KOPT-K1 (cell line): ENCODE measurements at regions not wholly inside any gene's neighbourhood (a gene's known extent, or its start where the extent isn't known, plus 50 kb on each side); places are given as distances from the start of the nearest gene placed in this dataset.
"Not testable (repeated sequence)": the region's sequence is repeated elsewhere in the genome, so short reads cannot be mapped to it uniquely, and the experiment has no call there.

ENCODE experiments used
- H3K27ac ChIP-seq: fragments of 200-600 bp; sonication (generic); 2 replicates; pipeline ENCODE4 v1.5.1; 2016; ENCODE audit warnings: antibody characterized with exemption, mild to moderate bottlenecking, low read depth, low read length; ENCODE audit not compliant: poor library complexity, severe bottlenecking
- H3K36me3 ChIP-seq: fragments of 200-600 bp; sonication (generic); 2 replicates; pipeline ENCODE4 v1.5.1; 2017; ENCODE audit warnings: antibody characterized with exemption, mild to moderate bottlenecking, low read length, moderate library complexity; ENCODE audit not compliant: insufficient read depth
- H3K9me3 ChIP-seq: fragments of 200-600 bp; sonication (generic); 2 replicates; pipeline ENCODE4 v1.5.1; 2017; ENCODE audit warnings: antibody characterized with exemption, low read length, mild to moderate bottlenecking; ENCODE audit not compliant: insufficient read depth, poor library complexity, severe bottlenecking

- no peak overlapping the region for H3K27ac ChIP-seq
- H3K9me3 ChIP-seq: no peaks in the 10 kb centered on the region
- no peaks in the 10 kb centered on the region for H3K36me3 ChIP-seq
Observed at GRCh38 chrX:113300580-113300979, 459.9 kb upstream of the AMOT start.

- H3K36me3 ChIP-seq: no peaks in the 10 kb centered on the region
- no peak overlapping the region for H3K27ac ChIP-seq
- no peaks in the 10 kb centered on the region for H3K9me3 ChIP-seq
Observed at GRCh38 chrX:113297437-113297836, 456.8 kb upstream of the AMOT start.

GRCh38 chrX:113289503-113289902, 448.9 kb upstream of the AMOT start:
- Histone ChIP-seq H3K36me3 (no peaks in the 10 kb centered on the region), H3K27ac (no peak overlapping the region), H3K9me3 (no peaks in the 10 kb centered on the region)

GRCh38 chrX:113287761-113288160, 447.1 kb upstream of the AMOT start:
- H3K36me3 ChIP-seq: no peaks in the 10 kb centered on the region
- H3K9me3 ChIP-seq: no peaks in the 10 kb centered on the region
- no peak overlapping the region for H3K27ac ChIP-seq

- H3K9me3 ChIP-seq: no peaks in the 10 kb centered on the region
- no peaks in the 10 kb centered on the region for H3K36me3 ChIP-seq
- peak overlapping the region; percentile 99 for H3K27ac ChIP-seq
Observed at GRCh38 chrX:113275804-113276203, 435.2 kb upstream of the AMOT start.

- Histone ChIP-seq H3K27ac (peak overlapping the region; percentile 99), H3K36me3 (no peaks in the 10 kb centered on the region), H3K9me3 (no peaks in the 10 kb centered on the region)
Observed at GRCh38 chrX:113274791-113275190, 434.2 kb upstream of the AMOT start.

DNA sequence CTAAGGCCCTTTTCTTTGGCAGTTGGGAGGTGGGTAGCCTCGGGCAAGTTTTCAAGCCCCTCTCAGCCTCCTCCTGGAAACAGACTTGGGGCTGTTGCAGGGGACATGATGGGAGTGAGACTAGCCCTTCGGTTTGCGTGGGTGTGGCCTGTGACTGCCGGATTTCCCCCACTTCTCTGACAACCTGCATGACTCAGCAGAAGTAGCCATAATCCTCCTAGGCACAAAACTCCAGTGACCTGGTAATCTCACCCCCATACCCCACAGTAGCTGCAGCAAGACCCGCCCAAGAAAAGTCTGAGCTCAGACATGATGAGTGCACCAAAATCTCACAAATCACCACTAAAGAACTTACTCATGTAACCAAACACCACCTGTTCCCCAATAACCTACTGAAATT, 433.7 kb upstream of the AMOT start:
- Histone ChIP-seq H3K9me3 (no peaks in the 10 kb centered on the region), H3K27ac (peak overlapping the region; percentile 99)

DNA sequence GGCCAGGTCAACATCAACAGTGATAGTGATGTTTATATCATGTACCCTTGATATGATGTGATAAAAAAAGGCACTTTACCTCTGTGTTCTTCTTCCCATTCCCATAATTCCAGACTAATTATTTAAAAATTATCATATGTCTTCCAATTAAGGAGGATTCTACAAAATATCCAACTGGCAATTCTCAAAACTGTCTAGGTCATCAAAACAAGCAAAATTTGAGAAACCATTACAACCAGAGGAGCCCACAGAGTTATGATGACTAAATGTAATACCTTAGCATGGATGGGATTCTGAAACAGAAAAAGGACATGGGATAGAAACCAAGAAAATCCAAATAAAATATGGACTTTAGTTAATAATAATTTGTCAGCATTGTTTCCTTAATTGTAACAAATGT, 428.6 kb upstream of the AMOT start:
- Histone ChIP-seq H3K27ac (no peak overlapping the region), H3K9me3 (no peaks in the 10 kb centered on the region), H3K36me3 (no peaks in the 10 kb centered on the region)

More for the DNA sequence above, 433.7 kb upstream of the AMOT start:
- no peaks in the 10 kb centered on the region for H3K36me3 ChIP-seq

- no peaks in the 10 kb centered on the region for H3K36me3 ChIP-seq
- no peak overlapping the region for H3K27ac ChIP-seq
- no peaks in the 10 kb centered on the region for H3K9me3 ChIP-seq
Observed at GRCh38 chrX:113260474-113260873, 419.8 kb upstream of the AMOT start.

- Histone ChIP-seq H3K9me3 (no peaks in the 10 kb centered on the region), H3K27ac (no peak overlapping the region), H3K36me3 (no peaks in the 10 kb centered on the region)
Observed at GRCh38 chrX:113222305-113222704, 381.7 kb upstream of the AMOT start.

DNA sequence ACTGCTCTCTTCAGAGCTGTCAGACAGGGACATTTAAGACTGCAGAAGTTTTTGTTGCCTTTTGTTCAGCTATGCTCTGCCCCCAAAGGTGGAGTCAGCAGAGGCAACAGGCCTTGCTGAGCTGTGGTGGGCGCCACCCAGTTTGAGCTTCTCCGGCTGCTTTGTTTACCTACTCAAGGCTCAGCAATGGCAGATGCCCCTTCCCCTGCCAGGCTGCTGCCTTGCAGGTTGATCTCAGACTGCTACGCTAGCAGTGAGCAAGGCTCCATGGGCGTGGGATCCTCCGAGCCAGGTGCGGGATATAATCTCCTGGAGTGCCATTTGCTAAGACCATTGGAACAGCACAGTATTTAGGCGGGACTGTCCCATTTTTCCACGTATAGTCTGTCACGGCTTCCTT, 371.4 kb upstream of the AMOT start:
- Histone ChIP-seq H3K27ac (no peak overlapping the region), H3K9me3 (no peaks in the 10 kb centered on the region), H3K36me3 (no peaks in the 10 kb centered on the region)

DNA sequence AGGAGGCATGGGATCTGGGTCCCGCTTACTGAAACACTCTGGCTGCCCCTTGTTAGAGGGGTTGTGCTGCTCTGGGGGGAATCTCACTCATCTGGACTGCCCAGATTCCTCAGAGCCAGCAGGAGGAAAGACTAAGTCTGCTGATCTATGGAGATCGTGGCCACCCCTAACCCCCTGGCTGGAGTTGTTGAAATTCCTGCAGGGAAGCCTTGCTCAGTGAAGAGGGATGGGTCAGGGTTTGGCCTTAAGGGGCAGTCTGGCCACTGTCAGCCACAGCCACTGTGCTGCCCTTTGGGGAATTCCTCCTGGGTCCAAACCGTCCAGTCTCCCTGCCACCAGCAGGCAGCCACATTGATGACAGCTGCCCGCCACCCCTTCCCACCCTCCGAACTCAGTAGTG, 362.0 kb upstream of the AMOT start:
- H3K36me3 ChIP-seq: no peaks in the 10 kb centered on the region
- no peaks in the 10 kb centered on the region for H3K9me3 ChIP-seq

DNA sequence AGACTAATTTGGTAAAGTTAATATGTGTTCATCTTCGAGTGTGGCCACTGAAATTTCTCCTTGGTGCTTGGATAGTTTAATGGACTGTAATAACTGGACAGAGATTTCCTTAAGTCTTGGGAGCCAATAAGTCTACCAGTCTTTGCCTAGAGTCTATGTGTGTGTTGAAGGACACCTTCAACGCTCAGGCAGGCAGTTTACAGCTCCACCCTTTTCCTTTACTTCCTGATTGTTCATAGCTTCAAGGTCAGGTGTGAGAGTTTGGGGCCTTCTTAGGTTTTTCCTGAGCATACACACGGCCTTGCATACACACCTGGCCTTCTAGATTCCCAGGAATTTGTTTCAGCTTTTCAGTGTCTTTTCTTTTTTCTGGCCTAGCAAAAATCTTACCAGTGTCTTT, 355.3 kb upstream of the AMOT start:
- H3K27ac ChIP-seq: no peak overlapping the region
- no peaks in the 10 kb centered on the region for H3K9me3 ChIP-seq
- no peaks in the 10 kb centered on the region for H3K36me3 ChIP-seq

More for the DNA sequence above, 362.0 kb upstream of the AMOT start:
- no peak overlapping the region for H3K27ac ChIP-seq

DNA sequence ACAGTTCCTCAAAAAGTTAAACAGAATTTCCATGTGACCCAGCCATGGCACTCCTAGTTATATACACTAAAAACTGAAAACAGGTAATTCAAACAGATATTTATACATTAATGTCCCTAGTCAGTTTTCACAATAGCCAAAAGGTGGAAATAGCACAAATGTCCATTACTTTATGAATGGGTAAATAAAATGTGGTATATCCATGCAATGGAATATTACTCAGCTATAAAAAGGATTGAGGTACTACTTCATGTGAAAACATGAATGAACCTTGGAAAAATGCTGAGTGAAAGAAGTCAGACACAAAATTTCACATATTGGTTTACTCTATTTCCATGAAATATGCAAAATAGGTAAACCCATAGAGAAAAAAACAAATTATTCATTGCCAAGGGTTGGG, 351.8 kb upstream of the AMOT start:
- H3K9me3 ChIP-seq: no peaks in the 10 kb centered on the region
- H3K36me3 ChIP-seq: no peaks in the 10 kb centered on the region
- no peak overlapping the region for H3K27ac ChIP-seq

DNA sequence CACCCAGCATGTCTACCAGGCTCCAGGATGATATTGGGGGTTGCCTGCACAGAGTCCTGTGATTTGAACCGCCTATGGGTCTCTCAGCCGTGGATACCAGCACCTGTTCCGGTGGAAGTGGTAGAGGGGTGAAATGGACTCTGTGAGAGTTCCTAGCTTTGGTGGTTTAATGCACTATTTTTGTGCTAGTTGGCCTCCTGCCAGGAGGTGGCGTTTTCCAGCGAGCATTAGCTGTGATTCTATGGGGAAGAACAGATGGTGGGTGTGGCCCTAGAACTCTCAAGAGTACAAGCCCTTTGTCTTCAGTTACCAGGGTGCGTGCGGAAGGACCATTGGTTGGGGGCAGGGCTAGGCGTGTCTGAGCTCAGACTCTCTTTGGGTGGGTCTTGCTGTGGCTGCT, 316.9 kb upstream of the AMOT start:
- Histone ChIP-seq H3K36me3 (no peaks in the 10 kb centered on the region), H3K27ac (no peak overlapping the region), H3K9me3 (no peaks in the 10 kb centered on the region)

- H3K9me3 ChIP-seq, H3K27ac ChIP-seq: not testable (repeated sequence)
Observed at GRCh38 chrX:113154315-113154714, 313.7 kb upstream of the AMOT start.

GRCh38 chrX:113136836-113137235, 296.2 kb upstream of the AMOT start:
- Histone ChIP-seq H3K9me3 (no peaks in the 10 kb centered on the region), H3K27ac (no peak overlapping the region), H3K36me3 (no peaks in the 10 kb centered on the region)

More at GRCh38 chrX:113154315-113154714, 313.7 kb upstream of the AMOT start:
- H3K36me3 ChIP-seq: not testable (repeated sequence)
